ENCODE measurements at regions not wholly inside any gene's neighbourhood (a gene's known extent, or its start where the extent isn't known, plus 50 kb on each side); places are given as distances from the start of the nearest gene placed in this dataset.

- TF ChIP-seq CTCF (IDR thresholded peaks at IDR 0.05; ENCODE audit: insufficient read depth, missing control alignments) = no peak
- DNase-seq (ENCODE audit: insufficient read length, low spot score) (no peak), FAIRE-seq (no peak)
Measured at GRCh38 chr6:159353193-159353592, 184.0 kb downstream of the FNDC1 start.

GRCh38 chr6:159351707-159352106 is 182.5 kb downstream of the FNDC1 start:
- DNase-seq (ENCODE audit: insufficient read length, low spot score) = no peak
- FAIRE-seq = no peak
- TF ChIP-seq CTCF (IDR thresholded peaks at IDR 0.05; ENCODE audit: insufficient read depth, missing control alignments) = no peak

GRCh38 chr6:159349915-159350314 is 180.7 kb downstream of the FNDC1 start:
- DNase-seq (ENCODE audit: insufficient read length, low spot score) (no peak), FAIRE-seq (no peak)
- TF ChIP-seq CTCF (IDR thresholded peaks at IDR 0.05; ENCODE audit: insufficient read depth, missing control alignments) = no peak

GRCh38 chr6:159343709-159344108 is 174.5 kb downstream of the FNDC1 start:
- FAIRE-seq (no peak), DNase-seq (ENCODE audit: insufficient read length, low spot score) (no peak)
- TF ChIP-seq CTCF (IDR thresholded peaks at IDR 0.05; ENCODE audit: insufficient read depth, missing control alignments) = no peak

- no peak for FAIRE-seq
- TF ChIP-seq CTCF (IDR thresholded peaks at IDR 0.05; ENCODE audit: insufficient read depth, missing control alignments) = no peak
- no peak for DNase-seq (ENCODE audit: insufficient read length, low spot score)
Measured at GRCh38 chr6:159342146-159342545, 172.9 kb downstream of the FNDC1 start.

- FAIRE-seq (no peak), DNase-seq (ENCODE audit: insufficient read length, low spot score) (no peak)
- no peak for TF ChIP-seq CTCF (IDR thresholded peaks at IDR 0.05; ENCODE audit: insufficient read depth, missing control alignments)
Measured at GRCh38 chr6:159334068-159334467, 164.9 kb downstream of the FNDC1 start.

- FAIRE-seq (no peak), DNase-seq (ENCODE audit: insufficient read length, low spot score) (no peak)
- TF ChIP-seq CTCF (IDR thresholded peaks at IDR 0.05; ENCODE audit: insufficient read depth, missing control alignments) = no peak
Measured at GRCh38 chr6:159331451-159331850, 162.3 kb downstream of the FNDC1 start.
